Natural killer cell (primary cell): ENCODE measurements at regions not wholly inside any gene's neighbourhood (a gene's known extent, or its start where the extent isn't known, plus 50 kb on each side); places are given as distances from the start of the nearest gene placed in this dataset.
"Not testable (repeated sequence)": the region's sequence is repeated elsewhere in the genome, so short reads cannot be mapped to it uniquely, and the experiment has no call there.

Experiments
- ATAC-seq, 3 donors: fragments of 150-1000 bp in 2 of 3; fragments of 200-7000 bp in 1 of 3; cut with Tn5 transposase; 1 replicate in 1 of 3; 2 replicates in 2 of 3; pipeline ENCODE4 v1.10.0; 2021; ENCODE audit warnings: mild to moderate bottlenecking in 2 of 3, moderate library complexity in 2 of 3
- DNase-seq, 2 donors: peaks; one replicate each; pipeline versions ENCODE4 v3.0.0 to v3.0.0-alpha.2; 2013 to 2021; ENCODE audit warnings: mixed read lengths in 1 of 2
- H3K27ac ChIP-seq: one replicate; pipeline ENCODE4 v1.5.1; 2013; ENCODE audit warnings: mild to moderate bottlenecking, low read length
- H3K27me3 ChIP-seq: one replicate; pipeline ENCODE4 v1.6.1; 2013; ENCODE audit warnings: low read length; ENCODE audit not compliant: control insufficient read depth, insufficient read depth
- H3K36me3 ChIP-seq: one replicate; pipeline ENCODE4 v1.6.1; 2013; ENCODE audit warnings: low read length; ENCODE audit not compliant: control insufficient read depth, insufficient read depth
- H3K4me1 ChIP-seq: one replicate; pipeline ENCODE4 v1.6.1; 2013; ENCODE audit warnings: low read length; ENCODE audit not compliant: control insufficient read depth, insufficient read depth
- H3K4me3 ChIP-seq: one replicate; pipeline ENCODE4 v1.5.1; 2013; ENCODE audit warnings: low read length
- H3K9me3 ChIP-seq: one replicate; pipeline ENCODE4 v1.6.1; 2013; ENCODE audit warnings: low read length; ENCODE audit not compliant: control insufficient read depth, insufficient read depth
- H3K27ac Mint-ChIP-seq, 2 donors: one replicate each; pipeline ENCODE4 v1.8.0; 2022; ENCODE audit warnings: mild to moderate bottlenecking in 2 of 2, mixed read lengths in 2 of 2, moderate library complexity in 1 of 2
- H3K27me3 Mint-ChIP-seq, 2 donors: one replicate each; pipeline ENCODE4 v1.8.0; 2022; ENCODE audit warnings: low read depth in 2 of 2, mixed read lengths in 2 of 2
- H3K36me3 Mint-ChIP-seq: one replicate; pipeline ENCODE4 v1.8.0; 2022; ENCODE audit warnings: mixed read lengths
- H3K4me1 Mint-ChIP-seq, 2 donors: one replicate each; pipeline ENCODE4 v1.8.0; 2022; ENCODE audit warnings: mixed read lengths in 2 of 2
- H3K4me3 Mint-ChIP-seq: one replicate; pipeline ENCODE4 v1.8.0; 2022; ENCODE audit warnings: mild to moderate bottlenecking, moderate library complexity, mixed read lengths
- H3K9me3 Mint-ChIP-seq, 2 donors: one replicate each; pipeline ENCODE4 v1.8.0; 2022; ENCODE audit warnings: mixed read lengths in 2 of 2
- CTCF ChIP-seq: fragments of 200-600 bp; IDR thresholded peaks from one replicate; pipeline ENCODE4 v1.8.0; 2022; ENCODE audit warnings: antibody characterized with exemption
- WGBS: methylation state at CpG from one replicate; pipeline ENCODE4 v1.1.7; 2013; ENCODE audit warnings: missing lambda C conversion rate; ENCODE audit not compliant: insufficient coverage; 5-methylcytosine and 5-hydroxymethylcytosine counted together
- intact Hi-C: fragments of 100-400 bp; cut with micrococcal nuclease; formaldehyde crosslinking; loops from one replicate; pipeline ENCODE4 v1.14.2; 2022

GRCh38 chr1:29800120-29800519 lies 563.8 kb downstream of the PTPRU start:
- DNase-seq (no peak), ATAC-seq (no peak)
- H3K4me3 Mint-ChIP-seq = no peak overlapping the region
- Histone ChIP-seq H3K27ac (no peak overlapping the region), H3K27me3 (no peaks in the 10 kb centered on the region), H3K4me1 (no peaks in the 10 kb centered on the region), H3K4me3 (no peak overlapping the region), H3K36me3 (no peaks in the 10 kb centered on the region), H3K9me3 (no peaks in the 10 kb centered on the region)
- no peak for TF ChIP-seq CTCF
- intact Hi-C loops = no loop called here
- no peaks in the 10 kb centered on the region for H3K9me3 Mint-ChIP-seq
- H3K27me3 Mint-ChIP-seq = no peaks in the 10 kb centered on the region
- WGBS = 84% methylated on average over 5 of the region's 5 CpGs
- H3K27ac Mint-ChIP-seq = no peak overlapping the region
- H3K36me3 Mint-ChIP-seq = no peaks in the 10 kb centered on the region
- no peaks in the 10 kb centered on the region for H3K4me1 Mint-ChIP-seq

- DNase-seq (no peak), ATAC-seq (no peak)
- intact Hi-C loops = no loop called here
- no peaks in the 10 kb centered on the region for H3K4me1 ChIP-seq
- H3K4me3 Mint-ChIP-seq = no peak overlapping the region
- WGBS = 79% methylated on average over 10 of the region's 13 CpGs
- no peak overlapping the region for H3K4me3 ChIP-seq
- H3K36me3 Mint-ChIP-seq = no peaks in the 10 kb centered on the region
- no peaks in the 10 kb centered on the region for H3K4me1 Mint-ChIP-seq
- H3K9me3 ChIP-seq = no peaks in the 10 kb centered on the region
- H3K27ac ChIP-seq = no peak overlapping the region
- H3K27ac Mint-ChIP-seq = no peak overlapping the region
- H3K9me3 Mint-ChIP-seq = no peaks in the 10 kb centered on the region
- H3K27me3 Mint-ChIP-seq = no peaks in the 10 kb centered on the region
- H3K36me3 ChIP-seq = no peaks in the 10 kb centered on the region
- no peak for TF ChIP-seq CTCF
- no peaks in the 10 kb centered on the region for H3K27me3 ChIP-seq
Observed at GRCh38 chr1:29798699-29799566, 562.6 kb downstream of the PTPRU start.

GRCh38 chr1:29797125-29797524 lies 560.8 kb downstream of the PTPRU start:
- no CpG with 5 or more reads among the region's 1 CpG for WGBS
- intact Hi-C loops, H3K4me3 Mint-ChIP-seq, H3K36me3 Mint-ChIP-seq, H3K4me1 Mint-ChIP-seq, H3K27me3 Mint-ChIP-seq, H3K4me3 ChIP-seq, H3K36me3 ChIP-seq, DNase-seq, H3K27me3 ChIP-seq, ATAC-seq, H3K27ac ChIP-seq, H3K4me1 ChIP-seq, H3K27ac Mint-ChIP-seq, H3K9me3 ChIP-seq, H3K9me3 Mint-ChIP-seq: not testable (repeated sequence)

- H3K4me3 ChIP-seq, H3K9me3 Mint-ChIP-seq, H3K36me3 ChIP-seq, H3K4me3 Mint-ChIP-seq, H3K4me1 Mint-ChIP-seq, H3K4me1 ChIP-seq, H3K27me3 Mint-ChIP-seq, H3K27me3 ChIP-seq, H3K27ac Mint-ChIP-seq, H3K36me3 Mint-ChIP-seq, DNase-seq, intact Hi-C loops, H3K27ac ChIP-seq, ATAC-seq, H3K9me3 ChIP-seq: not testable (repeated sequence)
- 83% methylated on average over 1 of the region's 2 CpGs for WGBS
Observed at GRCh38 chr1:29795965-29796364, 559.6 kb downstream of the PTPRU start.
